Panc1 (cell line): ENCODE measurements at regions not wholly inside any gene's neighbourhood (a gene's known extent, or its start where the extent isn't known, plus 50 kb on each side); places are given as distances from the start of the nearest gene placed in this dataset.

ENCODE experiments used
- ATAC-seq: fragments of 200-7000 bp; cut with Tn5 transposase; 2 replicates; pipeline ENCODE4 v1.9.1; 2020; ENCODE audit warnings: mild to moderate bottlenecking, moderate library complexity
- BruUV-seq: library from RNA; stranded (reverse); fragments of 400-500 nt; replicated peaks from 2 replicates; lab custom pipeline; 2021; lab: Mats Ljungman, UMichigan
- CTCF ChIA-PET: fragments of 300-600 bp; sonication (Branson Sonifier 250); formaldehyde crosslinking; loops from one replicate; lab custom pipeline; 2022; ENCODE audit warnings: antibody characterized with exemption; lab: Charles Lee
- POLR2A ChIA-PET: fragments of 300-600 bp; sonication (Branson Sonifier 250); formaldehyde crosslinking; loops from one replicate; lab custom pipeline; 2022; ENCODE audit warnings: antibody characterized with exemption; lab: Charles Lee
- DNase-seq: peaks from one replicate; pipeline ENCODE4 v3.0.0-alpha.2; 2010; ENCODE audit warnings: low read depth, low spot score
- H3K27ac ChIP-seq: 2 replicates; pipeline ENCODE4 v1.5.1; 2011; ENCODE audit warnings: mild to moderate bottlenecking, low read length, inconsistent platforms
- H3K27me3 ChIP-seq: fragments of 200-500 bp; sonication (Bioruptor generic); 2 replicates; pipeline ENCODE4 v1.6.0; 2014; ENCODE audit warnings: low read length, inconsistent platforms; ENCODE audit not compliant: control insufficient read depth, insufficient read depth
- H3K36me3 ChIP-seq: fragments of 200-500 bp; sonication (Bioruptor generic); 2 replicates; pipeline ENCODE4 v1.5.1; 2014; ENCODE audit warnings: inconsistent platforms, mild to moderate bottlenecking, low read length, moderate library complexity; ENCODE audit not compliant: control insufficient read depth, insufficient read depth
- H3K4me1 ChIP-seq: 2 replicates; pipeline ENCODE4 v1.5.1; 2011; ENCODE audit warnings: inconsistent platforms, mild to moderate bottlenecking, low read length, moderate library complexity; ENCODE audit not compliant: control insufficient read depth, insufficient read depth
- H3K4me3 ChIP-seq, 2 experiments: 2 replicates each; pipeline ENCODE4 v1.5.1; 2011 to 2012; ENCODE audit warnings: low read depth in 2 of 2, low read length in 2 of 2, mild to moderate bottlenecking in 2 of 2, inconsistent platforms in 1 of 2, moderate library complexity in 1 of 2
- H3K9me3 ChIP-seq: fragments of 200-500 bp; sonication (Bioruptor generic); 2 replicates; pipeline ENCODE4 v1.5.1; 2014; ENCODE audit warnings: low read depth, mild to moderate bottlenecking, inconsistent platforms, low read length, moderate library complexity; ENCODE audit not compliant: control insufficient read depth, insufficient read depth
- CTCF ChIP-seq: fragments of 450-650 bp; IDR thresholded peaks from 2 replicates; pipeline ENCODE4 v1.5.1; 2017; ENCODE audit warnings: mild to moderate bottlenecking
- POLR2AphosphoS5 ChIP-seq: IDR thresholded peaks from 2 replicates; pipeline ENCODE4 v1.6.1; 2012; ENCODE audit warnings: mild to moderate bottlenecking, low read depth, low read length, moderate library complexity
- REST ChIP-seq, 2 experiments: IDR thresholded peaks; 2 replicates each; pipeline ENCODE4 v1.6.1; 2011 to 2012; ENCODE audit warnings: low read depth in 2 of 2, control low read depth in 1 of 2, low read length in 1 of 2, mild to moderate bottlenecking in 1 of 2, moderate library complexity in 1 of 2; ENCODE audit not compliant: insufficient read depth in 1 of 2
- SIN3A ChIP-seq: IDR thresholded peaks from 2 replicates; pipeline ENCODE4 v1.6.1; 2012; ENCODE audit warnings: low read depth, mild to moderate bottlenecking, low read length, moderate library complexity, borderline replicate concordance; ENCODE audit not compliant: insufficient read depth
- TCF7L2 ChIP-seq: IDR thresholded peaks from 2 replicates; pipeline ENCODE4 v1.6.1; 2011; ENCODE audit warnings: mild to moderate bottlenecking, low read depth, low read length, inconsistent platforms
- in situ Hi-C: cut with HindIII; loops from 2 replicates; pipeline ENCODE4 v1.10.0; 2016; ENCODE audit warnings: low sequenced_read_pairs, low pct_unique_long_range_greater_than_20kb
- intact Hi-C: fragments of 100-400 bp; cut with micrococcal nuclease; formaldehyde crosslinking; loops from one replicate; pipeline ENCODE4 v1.10.0; 2022; ENCODE audit not compliant: unreplicated experiment

GRCh38 chr10:86600296-86600695, 54.1 kb upstream of the OPN4 start:
- Histone ChIP-seq H3K27ac (no peak overlapping the region), H3K27me3 (no peaks in the 10 kb centered on the region; the same call in 1 of the 2 replicates), H3K9me3 (no peaks in the 10 kb centered on the region), H3K4me3 (no peak overlapping the region), H3K36me3 (no peaks in the 10 kb centered on the region), H3K4me1 (no peaks in the 10 kb centered on the region)
- CTCF ChIA-PET = interaction anchor here (0.6 kb wide), 1 partner anchor 340 kb away, joined by 3 read pairs; no protein-coding TSS in a partner anchor
- POLR2A ChIA-PET = interaction anchor here (0.6 kb wide), 1 partner anchor 284 kb away, joined by 3 read pairs; no protein-coding TSS in a partner anchor
- intact Hi-C loops (no loop called here), in situ Hi-C loops (no loop called here)
- DNase-seq = no peak
- no peak for ATAC-seq
- no peak for TF ChIP-seq TCF7L2
- TF ChIP-seq POLR2AphosphoS5 = no peak
- TF ChIP-seq REST (IDR thresholded peaks at IDR 0.05; ENCODE audit: insufficient read depth in 1 of 2, low read depth in 2 of 2, low read length in 1 of 2) = no peak
- no peak for TF ChIP-seq SIN3A
- no peak for TF ChIP-seq CTCF
- BruUV-seq = no TSS peak

DNA sequence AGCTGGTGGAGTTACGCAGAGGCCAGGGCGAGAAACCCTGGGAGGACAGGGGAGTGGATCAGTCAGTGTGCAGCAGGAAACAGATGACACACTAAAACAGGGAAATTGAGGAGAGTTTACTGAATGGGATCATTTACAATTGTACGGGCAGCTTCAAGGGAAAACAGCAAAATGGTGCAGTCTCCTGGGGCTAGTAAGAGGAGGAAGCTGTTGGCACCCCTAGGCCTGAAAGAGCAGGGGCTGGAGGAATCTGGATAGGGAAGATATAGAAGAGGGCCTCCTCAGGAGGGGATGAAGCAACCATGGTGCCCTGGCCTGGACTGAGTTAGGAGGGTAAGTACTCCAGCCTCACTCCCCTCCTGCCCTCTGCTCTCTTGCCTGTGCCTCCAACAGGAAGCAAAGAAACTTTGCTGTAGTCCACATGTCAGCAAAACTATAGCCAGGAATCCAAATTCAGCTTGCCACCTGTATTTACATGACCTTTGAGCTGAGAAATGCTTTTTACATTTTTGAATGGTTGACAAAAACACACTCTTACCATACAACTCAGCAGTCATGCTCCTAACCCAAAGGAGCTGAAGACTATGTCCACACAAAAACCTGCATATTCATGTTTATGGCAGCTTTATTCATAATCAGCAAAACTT, 52.3 kb upstream of the OPN4 start:
- Histone ChIP-seq H3K36me3 (no peaks in the 10 kb centered on the region), H3K4me1 (no peaks in the 10 kb centered on the region), H3K9me3 (no peaks in the 10 kb centered on the region), H3K4me3 (no peak overlapping the region), H3K27ac (no peak overlapping the region), H3K27me3 (no peaks in the 10 kb centered on the region; the same call in 1 of the 2 replicates)
- CTCF ChIA-PET = no interaction called here
- DNase-seq (no peak), ATAC-seq (no peak)
- intact Hi-C loops (no loop called here), in situ Hi-C loops (no loop called here)
- POLR2A ChIA-PET = no interaction called here
- TF ChIP-seq POLR2AphosphoS5 = no peak
- no peak for TF ChIP-seq SIN3A
- no peak for TF ChIP-seq TCF7L2
- TF ChIP-seq REST (IDR thresholded peaks at IDR 0.05; ENCODE audit: insufficient read depth in 1 of 2, low read depth in 2 of 2, low read length in 1 of 2) = no peak
- TF ChIP-seq CTCF = no peak
- no TSS peak for BruUV-seq
